ENCODE measurements at regions not wholly inside any gene's neighbourhood (a gene's known extent, or its start where the extent isn't known, plus 50 kb on each side); places are given as distances from the start of the nearest gene placed in this dataset.

- no peak for DNase-seq
Measured at GRCh38 chr11:69545976-69546617, 64.6 kb downstream of the LINC01488 start.

GRCh38 chr11:69546735-69547370, 65.4 kb downstream of the LINC01488 start:
- DNase-seq: no peak

GRCh38 chr11:69550846-69551245, 69.4 kb downstream of the LINC01488 start:
- DNase-seq: no peak

- no peak for DNase-seq
Measured at GRCh38 chr11:69551963-69552362, 70.5 kb downstream of the LINC01488 start.

- no peak for DNase-seq
Measured at GRCh38 chr11:69552951-69553350, 71.5 kb downstream of the LINC01488 start.

GRCh38 chr11:69553416-69554357, 72.2 kb downstream of the LINC01488 start:
- no peak for DNase-seq

- no peak for DNase-seq
Measured at GRCh38 chr11:69554849-69555248, 73.4 kb downstream of the LINC01488 start.

GRCh38 chr11:69557266-69557665, 75.8 kb downstream of the LINC01488 start:
- DNase-seq: no peak

GRCh38 chr11:69558519-69558941, 77.1 kb downstream of the LINC01488 start:
- peak; percentile 31 for DNase-seq

- DNase-seq: no peak
Measured at GRCh38 chr11:69559181-69559580, 77.7 kb downstream of the LINC01488 start.

- no peak for DNase-seq
Measured at GRCh38 chr11:69560141-69560790, 78.8 kb downstream of the LINC01488 start.

GRCh38 chr11:69562302-69562701, 78.7 kb upstream of the CCND1 start:
- DNase-seq: no peak

GRCh38 chr11:69562816-69563215, 78.1 kb upstream of the CCND1 start:
- no peak for DNase-seq

GRCh38 chr11:69563306-69563705, 77.7 kb upstream of the CCND1 start:
- no peak for DNase-seq

GRCh38 chr11:69563946-69564775, 76.8 kb upstream of the CCND1 start:
- DNase-seq: no peak

GRCh38 chr11:69566001-69566400, 75.0 kb upstream of the CCND1 start:
- DNase-seq: no peak

- no peak for DNase-seq
Measured at GRCh38 chr11:69567951-69568808, 72.8 kb upstream of the CCND1 start.

GRCh38 chr11:69568809-69569097, 72.2 kb upstream of the CCND1 start:
- no peak for DNase-seq

- DNase-seq: no peak
Measured at GRCh38 chr11:69569306-69570200, 71.4 kb upstream of the CCND1 start.

- no peak for DNase-seq
Measured at GRCh38 chr11:69572233-69572860, 68.6 kb upstream of the CCND1 start.

Measured in CD4-positive, alpha-beta T cell treated with Interferon gamma for 1 hour (primary cell).